Breast epithelium (tissue), 4 donors: ENCODE measurements at regions not wholly inside any gene's neighbourhood (a gene's known extent, or its start where the extent isn't known, plus 50 kb on each side); places are given as distances from the start of the nearest gene placed in this dataset.
"Not testable (repeated sequence)": the region's sequence is repeated elsewhere in the genome, so short reads cannot be mapped to it uniquely, and the experiment has no call there.

Source experiments
- DNase-seq, 2 donors: peaks; one replicate each; pipeline ENCODE4 v3.0.0-alpha.2; 2019; ENCODE audit warnings: low spot score in 2 of 2
- H3K27ac ChIP-seq, 2 donors: fragments of 200-600 bp; sonication (generic) in 1 of 2; one replicate each; pipeline ENCODE4 v1.5.1; 2016 to 2019; ENCODE audit warnings: mild to moderate bottlenecking in 1 of 2
- H3K27me3 ChIP-seq, 2 donors: fragments of 200-600 bp; sonication (generic) in 1 of 2; one replicate each; pipeline versions ENCODE4 v1.5.1 to v1.6.0; 2017 to 2019; ENCODE audit warnings: control low read depth in 1 of 2, mild to moderate bottlenecking in 1 of 2
- H3K36me3 ChIP-seq: fragments of 200-600 bp; one replicate; pipeline ENCODE4 v1.5.1; 2019
- H3K4me1 ChIP-seq, 2 donors: fragments of 200-600 bp; sonication (generic); one replicate each; pipeline ENCODE4 v1.5.1; 2016 to 2019; ENCODE audit warnings: control low read depth in 1 of 2
- H3K4me3 ChIP-seq, 3 donors: fragments of 200-600 bp; sonication (generic); 1 replicate in 2 of 3; 2 replicates in 1 of 3; pipeline ENCODE4 v1.5.1; 2016 to 2019; ENCODE audit warnings: mild to moderate bottlenecking in 3 of 3, moderate library complexity in 2 of 3
- H3K9me3 ChIP-seq, 2 donors: fragments of 200-600 bp; sonication (generic) in 1 of 2; one replicate each; pipeline ENCODE4 v1.5.1; 2016 to 2019; ENCODE audit warnings: control low read depth in 1 of 2
- POLR2A ChIP-seq: fragments of 450-650 bp; IDR thresholded peaks from one replicate; pipeline ENCODE4 v1.6.1; 2016; ENCODE audit warnings: antibody characterized with exemption, mild to moderate bottlenecking, moderate library complexity
- POLR2AphosphoS5 ChIP-seq, 3 donors: sonication (generic); formaldehyde crosslinking; IDR thresholded peaks; one replicate each; pipeline ENCODE4 v1.6.1; 2017; ENCODE audit warnings: antibody characterized with exemption in 3 of 3
- intact Hi-C: fragments of 100-400 bp; cut with DNase I; formaldehyde crosslinking; loops from one replicate; pipeline ENCODE4 v1.15.1; 2023; ENCODE audit warnings: low total_unique reads
- TF ChIP-seq, protein P1 (sequence below), 3 donors: fragments of 450-650 bp; IDR thresholded peaks; one replicate each; pipeline ENCODE4 v1.5.1; 2016 to 2017; ENCODE audit warnings: antibody characterized with exemption in 3 of 3, mild to moderate bottlenecking in 3 of 3, moderate library complexity in 3 of 3

DNA sequence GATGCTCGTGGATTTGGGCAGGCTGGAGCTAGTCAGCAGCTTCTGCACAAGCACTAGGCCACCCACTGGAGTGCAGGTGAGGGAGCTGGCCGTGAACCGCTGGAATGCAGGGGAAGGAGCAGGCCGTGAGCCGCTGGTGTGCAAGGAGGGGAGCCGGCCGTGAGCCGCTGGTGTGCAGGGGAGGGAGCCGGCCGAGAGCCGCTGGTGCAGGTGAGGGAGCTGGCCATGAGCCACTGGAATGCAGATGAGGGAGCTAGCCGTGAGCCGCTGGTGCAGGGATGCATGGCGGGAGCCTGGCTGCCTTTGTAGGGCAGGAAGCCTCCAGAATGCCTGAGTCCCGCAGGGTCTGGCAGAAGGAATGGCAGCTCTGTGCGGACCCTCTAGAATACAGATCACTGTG lies 4220.0 kb upstream of the OR11H1 start:
- TF ChIP-seq, protein P1, sequence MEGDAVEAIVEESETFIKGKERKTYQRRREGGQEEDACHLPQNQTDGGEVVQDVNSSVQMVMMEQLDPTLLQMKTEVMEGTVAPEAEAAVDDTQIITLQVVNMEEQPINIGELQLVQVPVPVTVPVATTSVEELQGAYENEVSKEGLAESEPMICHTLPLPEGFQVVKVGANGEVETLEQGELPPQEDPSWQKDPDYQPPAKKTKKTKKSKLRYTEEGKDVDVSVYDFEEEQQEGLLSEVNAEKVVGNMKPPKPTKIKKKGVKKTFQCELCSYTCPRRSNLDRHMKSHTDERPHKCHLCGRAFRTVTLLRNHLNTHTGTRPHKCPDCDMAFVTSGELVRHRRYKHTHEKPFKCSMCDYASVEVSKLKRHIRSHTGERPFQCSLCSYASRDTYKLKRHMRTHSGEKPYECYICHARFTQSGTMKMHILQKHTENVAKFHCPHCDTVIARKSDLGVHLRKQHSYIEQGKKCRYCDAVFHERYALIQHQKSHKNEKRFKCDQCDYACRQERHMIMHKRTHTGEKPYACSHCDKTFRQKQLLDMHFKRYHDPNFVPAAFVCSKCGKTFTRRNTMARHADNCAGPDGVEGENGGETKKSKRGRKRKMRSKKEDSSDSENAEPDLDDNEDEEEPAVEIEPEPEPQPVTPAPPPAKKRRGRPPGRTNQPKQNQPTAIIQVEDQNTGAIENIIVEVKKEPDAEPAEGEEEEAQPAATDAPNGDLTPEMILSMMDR (IDR thresholded peaks at IDR 0.05) = no peak
- no peak for TF ChIP-seq POLR2A
- no peak for TF ChIP-seq POLR2AphosphoS5 (IDR thresholded peaks at IDR 0.05)
- Histone ChIP-seq H3K36me3 (no peaks in the 10 kb centered on the region), H3K9me3 (peaks cover 39 to 62% of the 10 kb centered on the region in 2 donors), H3K27me3 (no peaks in the 10 kb centered on the region), H3K4me1 (no peaks in the 10 kb centered on the region), H3K27ac (no peak overlapping the region), H3K4me3 (no peak overlapping the region)
- intact Hi-C loops = no loop called here
- no peak for DNase-seq

DNA sequence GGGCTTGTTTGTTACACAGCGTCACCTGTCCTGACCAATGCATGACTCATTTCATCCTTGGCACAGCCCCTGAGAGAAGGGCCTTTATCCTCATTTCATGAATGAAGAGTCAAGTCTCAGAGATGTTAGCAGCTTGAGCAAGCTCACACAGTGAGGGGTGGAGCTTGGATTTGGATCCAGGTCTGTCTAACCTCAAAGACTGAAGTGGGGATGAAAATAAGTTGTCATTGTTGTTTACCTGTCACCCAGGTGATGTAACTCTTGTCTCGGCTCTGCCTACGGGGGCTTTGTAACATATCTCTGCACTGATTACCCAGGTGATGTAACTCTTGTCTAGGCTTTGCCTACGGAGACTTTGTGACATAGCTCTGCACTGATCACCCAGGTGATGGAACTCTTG lies 4218.2 kb upstream of the OR11H1 start:
- H3K27me3 ChIP-seq, DNase-seq, H3K4me1 ChIP-seq, H3K36me3 ChIP-seq, H3K4me3 ChIP-seq, H3K27ac ChIP-seq, intact Hi-C loops: not testable (repeated sequence)
- peaks cover 48 to 56% of the 10 kb centered on the region in 2 donors for H3K9me3 ChIP-seq

DNA sequence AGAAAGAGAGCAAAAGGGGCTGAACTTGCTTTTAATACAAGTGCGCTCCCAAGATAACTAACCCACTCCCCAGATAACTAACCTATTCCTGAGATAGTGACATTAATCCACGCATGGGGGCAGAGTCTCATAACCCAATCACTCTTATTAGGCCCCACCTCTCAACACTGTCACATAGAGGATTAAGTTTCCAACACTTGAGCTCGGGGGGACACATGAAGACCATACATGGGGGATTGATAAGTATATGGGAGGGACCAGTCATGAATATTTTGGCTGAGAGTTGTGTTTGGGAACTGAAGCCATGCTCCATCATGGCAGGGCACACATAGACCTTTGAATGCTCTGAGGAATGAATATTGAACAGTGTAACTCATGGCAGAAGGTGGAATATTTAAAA lies 4217.3 kb upstream of the OR11H1 start:
- peaks cover 48 to 50% of the 10 kb centered on the region in 2 donors for H3K9me3 ChIP-seq
- H3K4me1 ChIP-seq, DNase-seq, H3K27ac ChIP-seq, H3K4me3 ChIP-seq, H3K27me3 ChIP-seq, intact Hi-C loops, H3K36me3 ChIP-seq: not testable (repeated sequence)

DNA sequence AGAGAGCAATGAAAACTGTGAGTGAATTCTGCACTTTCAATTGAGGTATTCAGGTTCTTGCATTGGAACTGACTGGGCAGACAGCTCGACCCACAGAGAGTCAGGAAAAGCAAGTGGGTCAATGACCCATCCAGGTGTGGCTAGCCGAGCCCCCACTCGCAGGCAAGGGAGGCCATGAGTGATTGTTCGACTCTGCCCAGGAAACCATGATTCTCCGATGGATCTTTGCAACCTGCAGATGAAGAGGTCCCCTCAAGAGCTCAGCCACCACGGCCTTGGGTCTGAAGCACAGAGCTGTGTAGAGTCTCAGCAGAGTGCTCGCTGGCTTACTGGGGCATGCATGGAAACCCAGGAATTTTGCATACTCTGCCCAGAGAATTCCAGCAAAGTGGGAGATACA lies 4215.4 kb upstream of the OR11H1 start:
- H3K36me3 ChIP-seq, H3K4me3 ChIP-seq, DNase-seq, intact Hi-C loops, H3K4me1 ChIP-seq, H3K27ac ChIP-seq, H3K27me3 ChIP-seq: not testable (repeated sequence)
- H3K9me3 ChIP-seq = peaks cover 35 to 43% of the 10 kb centered on the region in 2 donors

DNA sequence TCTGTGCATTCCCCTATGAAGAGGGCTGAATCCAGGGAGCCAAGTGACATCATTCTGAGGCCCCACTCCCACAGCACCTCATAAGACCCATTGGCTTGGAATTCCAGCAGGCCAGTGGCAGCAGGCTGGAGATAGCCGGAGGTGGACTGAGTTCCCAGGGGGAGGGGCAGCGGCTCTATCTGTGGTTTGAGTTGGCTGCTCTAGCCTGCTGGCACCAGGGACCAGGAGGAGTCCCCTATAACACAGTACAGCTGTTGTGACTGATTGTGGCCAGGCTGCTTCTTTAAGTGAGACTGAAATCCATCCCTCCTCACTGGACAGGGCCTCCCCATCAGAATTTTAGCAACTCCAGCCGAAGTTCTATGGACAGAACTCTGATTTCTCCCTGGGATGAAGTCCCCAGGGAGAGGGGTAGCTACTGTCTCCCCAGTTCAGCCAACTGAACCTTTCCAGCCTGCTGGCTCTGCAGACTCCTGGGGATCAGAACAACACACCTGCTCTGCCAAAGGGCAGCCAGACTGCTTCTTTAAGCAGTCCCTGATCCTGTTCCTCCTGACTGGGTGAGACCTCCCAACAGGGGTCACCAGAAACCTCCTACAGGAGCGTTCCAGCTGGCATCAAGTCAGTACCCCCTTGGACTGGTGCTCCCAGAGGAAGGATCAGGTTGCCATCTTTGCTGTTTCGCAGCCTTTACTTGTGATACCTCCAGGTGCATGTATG lies 4214.8 kb upstream of the OR11H1 start:
- H3K4me1 ChIP-seq, intact Hi-C loops, H3K36me3 ChIP-seq, H3K27ac ChIP-seq, DNase-seq, H3K4me3 ChIP-seq, H3K27me3 ChIP-seq: not testable (repeated sequence)
- peaks cover 29 to 37% of the 10 kb centered on the region in 2 donors for H3K9me3 ChIP-seq

DNA sequence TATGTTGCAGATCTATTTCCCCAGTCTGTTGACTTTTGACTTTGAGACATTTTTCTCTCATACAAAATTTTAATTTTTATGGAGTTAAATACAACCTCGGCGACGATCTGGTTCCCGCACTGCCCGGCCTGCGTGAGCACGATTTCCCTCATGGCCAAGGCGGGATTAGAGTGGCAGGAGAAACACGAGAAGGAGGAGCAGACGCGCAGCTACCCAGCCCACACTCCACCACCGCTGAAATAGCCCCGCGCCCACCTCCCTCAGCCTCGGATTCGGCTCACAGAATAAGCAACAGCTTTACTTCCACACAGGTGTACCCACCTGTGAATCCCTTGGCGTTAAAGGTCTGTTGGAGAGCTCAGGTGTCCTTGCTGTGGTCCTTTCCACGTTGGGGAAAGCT lies 4209.4 kb upstream of the OR11H1 start:
- DNase-seq, H3K27me3 ChIP-seq, H3K9me3 ChIP-seq, H3K4me3 ChIP-seq, H3K4me1 ChIP-seq, H3K36me3 ChIP-seq, H3K27ac ChIP-seq, intact Hi-C loops: not testable (repeated sequence)

DNA sequence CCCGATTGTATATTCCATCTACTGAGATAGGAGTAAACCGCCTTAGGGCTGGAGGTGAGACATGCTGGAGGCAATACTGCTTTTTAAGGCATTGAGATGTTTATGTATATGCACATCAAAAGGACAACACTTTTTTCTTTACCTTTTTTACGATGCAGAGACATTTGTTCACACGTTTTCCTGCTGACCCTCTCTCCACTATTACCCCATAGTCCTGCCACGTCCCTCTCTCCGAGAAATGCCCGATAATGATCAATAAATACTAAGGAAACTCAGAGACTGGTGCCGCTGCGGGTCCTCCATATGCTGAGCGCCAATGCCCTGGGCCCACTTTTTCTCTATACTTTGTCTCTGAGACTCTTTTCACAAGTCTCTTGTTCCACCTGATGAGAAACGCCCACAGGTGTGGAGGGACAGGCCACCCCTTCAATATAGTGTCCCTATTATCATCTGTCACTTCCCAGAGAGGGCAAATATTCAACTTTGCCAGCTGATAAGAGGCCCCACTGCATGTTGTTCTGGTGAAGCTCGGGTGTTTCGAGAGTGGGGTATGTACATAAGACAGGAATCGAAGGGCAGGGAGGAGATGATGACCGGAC lies 4203.5 kb upstream of the OR11H1 start:
- intact Hi-C loops, H3K4me3 ChIP-seq, DNase-seq, H3K27ac ChIP-seq, H3K4me1 ChIP-seq, H3K36me3 ChIP-seq, H3K27me3 ChIP-seq: not testable (repeated sequence)
- peaks cover 0 to 37% of the 10 kb centered on the region in 2 donors for H3K9me3 ChIP-seq

DNA sequence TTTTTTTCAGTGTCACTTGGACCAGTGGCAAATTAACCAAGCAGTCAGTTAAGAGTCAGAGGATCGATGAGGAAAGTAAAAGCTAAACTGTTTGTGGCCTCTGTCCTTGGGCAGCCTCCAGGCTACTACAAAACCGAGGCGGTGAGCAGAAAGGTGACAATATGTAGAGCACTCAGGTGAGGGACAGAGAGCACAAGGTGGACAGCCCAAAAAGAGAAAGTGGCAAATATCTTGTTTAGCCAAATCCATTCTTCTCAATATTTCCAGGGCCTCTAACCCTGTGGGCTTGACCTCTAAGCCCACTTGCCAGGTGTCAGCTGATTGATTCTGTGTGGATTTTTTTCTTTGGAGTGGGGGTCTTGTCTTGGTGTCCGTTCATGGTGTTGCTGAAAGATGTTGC lies 4202.2 kb upstream of the OR11H1 start:
- intact Hi-C loops = no loop called here
- TF ChIP-seq POLR2AphosphoS5 (IDR thresholded peaks at IDR 0.05) = no peak
- no peak for TF ChIP-seq POLR2A
- TF ChIP-seq, protein P1 (IDR thresholded peaks at IDR 0.05) = no peak
- Histone ChIP-seq H3K36me3 (no peaks in the 10 kb centered on the region), H3K27ac (no peak overlapping the region), H3K9me3 (peaks cover 4 to 40% of the 10 kb centered on the region in 2 donors), H3K4me3 (no peak overlapping the region), H3K27me3 (no peaks in the 10 kb centered on the region), H3K4me1 (no peaks in the 10 kb centered on the region)
- no peak for DNase-seq

DNA sequence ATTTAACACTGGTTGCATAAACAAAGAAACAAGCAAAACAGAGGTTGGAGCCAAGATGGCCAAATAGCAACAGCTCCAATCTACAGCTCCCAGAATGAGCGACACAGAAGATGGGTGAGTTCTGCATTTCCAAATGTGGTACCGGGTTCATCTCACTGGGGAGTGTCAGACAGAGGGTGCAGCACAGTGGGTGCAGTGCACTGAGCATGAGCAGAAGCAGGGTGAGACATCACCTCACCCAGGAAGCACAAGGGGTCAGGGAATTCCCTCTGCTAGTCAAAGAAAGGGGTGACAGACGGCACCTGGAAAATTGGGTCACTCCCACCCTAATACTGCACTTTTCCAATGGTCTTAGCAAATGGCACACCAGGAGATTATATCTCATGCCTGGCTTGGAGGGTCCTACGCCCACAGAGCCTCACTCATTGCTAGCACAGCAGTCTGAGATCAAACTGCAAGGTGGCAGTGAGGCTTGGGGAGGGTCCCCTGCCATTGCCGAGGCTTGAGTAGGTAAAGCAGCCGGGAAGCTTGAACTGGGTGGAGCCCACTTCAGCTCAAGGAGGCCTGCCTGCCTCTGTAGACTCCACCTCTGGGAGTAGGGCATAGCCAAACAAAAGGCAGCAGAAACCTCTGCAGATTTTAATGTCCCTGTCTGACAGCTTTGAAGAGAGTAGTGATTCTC lies 4186.5 kb upstream of the OR11H1 start:
- intact Hi-C loops, DNase-seq: not testable (repeated sequence)

DNA sequence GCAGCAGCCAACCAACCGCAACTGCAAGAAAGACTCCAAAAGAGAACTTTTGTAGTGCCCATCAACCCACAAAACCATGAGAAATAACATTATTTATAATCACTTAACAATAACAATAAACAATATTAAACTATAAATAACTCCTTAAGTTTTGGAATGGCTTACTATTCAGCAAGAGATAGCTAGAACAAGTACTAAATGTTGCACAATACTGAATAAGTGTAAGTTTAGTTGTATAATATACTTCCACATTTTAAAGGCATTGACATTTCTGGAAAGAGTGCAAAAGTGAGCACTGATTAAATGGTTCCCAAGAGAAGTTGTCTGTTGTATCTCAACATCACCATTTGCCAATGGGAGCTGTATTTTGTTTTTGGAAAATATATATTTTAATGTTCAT lies 4176.8 kb upstream of the OR11H1 start:
- H3K27ac ChIP-seq, intact Hi-C loops: not testable (repeated sequence)

More for the DNA sequence above, 4186.5 kb upstream of the OR11H1 start:
- not testable (repeated sequence) for H3K27ac ChIP-seq, H3K27me3 ChIP-seq, H3K4me3 ChIP-seq, H3K4me1 ChIP-seq, H3K36me3 ChIP-seq
- H3K9me3 ChIP-seq = peaks cover 21 to 29% of the 10 kb centered on the region in 2 donors

DNA sequence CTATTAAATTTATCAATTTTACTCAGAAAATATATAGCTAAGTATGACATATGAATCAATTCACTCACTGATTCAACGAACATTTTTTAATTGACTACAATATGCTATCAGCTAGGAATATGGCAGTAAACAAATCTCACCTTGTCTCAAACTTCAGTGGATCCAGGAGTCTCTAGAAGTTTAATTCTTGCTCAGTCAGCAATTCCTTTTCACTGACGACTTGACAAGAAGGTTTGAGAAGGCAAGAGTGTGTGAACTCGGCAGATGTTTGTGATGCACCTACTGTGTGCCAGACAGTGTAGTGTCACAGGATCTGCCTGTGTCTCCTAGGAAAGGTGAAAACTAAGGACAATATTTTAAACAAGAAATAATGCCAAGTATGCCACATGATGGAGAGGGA lies 4175.7 kb upstream of the OR11H1 start:
- not testable (repeated sequence) for H3K4me3 ChIP-seq, H3K27me3 ChIP-seq, H3K4me1 ChIP-seq

More for the DNA sequence above, 4176.8 kb upstream of the OR11H1 start:
- H3K4me3 ChIP-seq, DNase-seq, H3K4me1 ChIP-seq, H3K36me3 ChIP-seq, H3K27me3 ChIP-seq: not testable (repeated sequence)
- H3K9me3 ChIP-seq = peaks cover 16 to 21% of the 10 kb centered on the region in 2 donors

More for the DNA sequence above, 4175.7 kb upstream of the OR11H1 start:
- DNase-seq, H3K36me3 ChIP-seq, intact Hi-C loops, H3K27ac ChIP-seq: not testable (repeated sequence)
- peaks cover 16 to 21% of the 10 kb centered on the region in 2 donors for H3K9me3 ChIP-seq
